ENCODE measurements at regions not wholly inside any gene's neighbourhood (a gene's known extent, or its start where the extent isn't known, plus 50 kb on each side); places are given as distances from the start of the nearest gene placed in this dataset.
A peak's percentile ranks its signal among the peaks of the same experiment; 100 is the strongest.

DNA sequence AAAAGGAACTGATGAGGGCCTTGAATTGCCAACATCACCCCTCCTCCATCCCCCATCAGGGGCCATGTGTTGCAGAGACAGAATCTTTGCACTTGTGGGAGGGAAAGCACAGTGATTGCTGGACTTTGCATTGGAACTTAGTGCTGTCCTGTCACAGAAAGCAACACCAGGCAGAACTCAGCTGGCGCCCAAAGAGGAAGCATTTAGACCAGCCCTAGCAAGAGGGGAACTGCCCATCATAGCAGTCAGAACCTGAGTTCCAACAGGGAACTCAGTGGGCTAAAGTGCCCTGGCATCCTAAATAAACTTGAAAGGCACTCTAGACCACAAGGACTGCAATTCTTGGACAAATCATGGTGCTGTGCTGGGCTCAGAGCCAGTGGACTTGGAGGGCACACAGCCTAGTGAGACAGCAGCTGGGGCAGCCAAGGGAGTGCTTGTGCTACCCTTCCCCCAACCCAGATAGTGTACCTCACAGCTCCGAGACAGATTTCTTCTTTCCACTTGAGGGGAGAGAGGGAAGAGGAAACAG lies 128.1 kb downstream of the ACTL7B start:
- TF ChIP-seq, protein P1, sequence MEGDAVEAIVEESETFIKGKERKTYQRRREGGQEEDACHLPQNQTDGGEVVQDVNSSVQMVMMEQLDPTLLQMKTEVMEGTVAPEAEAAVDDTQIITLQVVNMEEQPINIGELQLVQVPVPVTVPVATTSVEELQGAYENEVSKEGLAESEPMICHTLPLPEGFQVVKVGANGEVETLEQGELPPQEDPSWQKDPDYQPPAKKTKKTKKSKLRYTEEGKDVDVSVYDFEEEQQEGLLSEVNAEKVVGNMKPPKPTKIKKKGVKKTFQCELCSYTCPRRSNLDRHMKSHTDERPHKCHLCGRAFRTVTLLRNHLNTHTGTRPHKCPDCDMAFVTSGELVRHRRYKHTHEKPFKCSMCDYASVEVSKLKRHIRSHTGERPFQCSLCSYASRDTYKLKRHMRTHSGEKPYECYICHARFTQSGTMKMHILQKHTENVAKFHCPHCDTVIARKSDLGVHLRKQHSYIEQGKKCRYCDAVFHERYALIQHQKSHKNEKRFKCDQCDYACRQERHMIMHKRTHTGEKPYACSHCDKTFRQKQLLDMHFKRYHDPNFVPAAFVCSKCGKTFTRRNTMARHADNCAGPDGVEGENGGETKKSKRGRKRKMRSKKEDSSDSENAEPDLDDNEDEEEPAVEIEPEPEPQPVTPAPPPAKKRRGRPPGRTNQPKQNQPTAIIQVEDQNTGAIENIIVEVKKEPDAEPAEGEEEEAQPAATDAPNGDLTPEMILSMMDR (IDR thresholded peaks at IDR 0.05): no peak
- H3K36me3 Mint-ChIP-seq: no peaks in the 10 kb centered on the region
- no peak overlapping the region for H3K9ac ChIP-seq (ENCODE audit: insufficient read depth, low read length, poor library complexity, severe bottlenecking)
- peak overlapping the region in 2 of 7 donors; percentile 11 to 31 for H3K27ac Mint-ChIP-seq
- H3K4me1 ChIP-seq (ENCODE audit: control insufficient read depth in 1 of 2, insufficient read depth in 2 of 2, low read length in 2 of 2): peaks cover 6 to 9% of the 10 kb centered on the region in 2 donors
- 0% methylated on average over 1 of the region's 2 CpGs for WGBS (ENCODE audit: insufficient coverage)
- no peaks in the 10 kb centered on the region for H4K20me1 ChIP-seq (ENCODE audit: insufficient read depth, low read length)
- H3K9me3 Mint-ChIP-seq: peaks cover 5 to 17% (median 12%) of the 10 kb centered on the region in 7 donors
- no peaks in the 10 kb centered on the region for H3K79me2 ChIP-seq (ENCODE audit: insufficient read depth, low read length)
- H3K4me1 Mint-ChIP-seq: peaks cover 19% of the 10 kb centered on the region
- H3K27ac ChIP-seq (ENCODE audit: low read depth in 1 of 2, low read length in 2 of 2): no peak overlapping the region
- peak overlapping the region; percentile 69 for H2AFZ ChIP-seq (ENCODE audit: insufficient read depth, low read depth, low read length, poor library complexity, severe bottlenecking)
- H3K36me3 ChIP-seq (replicated peaks in 1 of 2; ENCODE audit: control insufficient read depth in 1 of 2, insufficient read depth in 2 of 2, low read length in 2 of 2): no peaks in the 10 kb centered on the region
- DNase-seq: peak; percentile 17 to 35 (median 34)
- intact Hi-C loops (cut with micrococcal nuclease): no loop called here
- no peak overlapping the region for H3K4me2 ChIP-seq (replicated peaks; ENCODE audit: extremely low read depth, low read length, poor library complexity, severe bottlenecking)
- H3K27me3 Mint-ChIP-seq (ENCODE audit: low read depth in 3 of 3): peaks cover 0 to 1% (median under 1%) of the 10 kb centered on the region in 3 donors
- H3K27me3 ChIP-seq (ENCODE audit: control insufficient read depth in 2 of 2, insufficient read depth in 2 of 2, low read length in 2 of 2): no peaks in the 10 kb centered on the region
- H3K4me3 Mint-ChIP-seq: peak overlapping the region in 1 of 2 donors; percentile 51
- H3K9me3 ChIP-seq (replicated peaks in 1 of 2; ENCODE audit: control insufficient read depth in 1 of 2, insufficient read depth in 1 of 2, low read length in 2 of 2): peaks cover 0 to 2% of the 10 kb centered on the region in 2 donors
- H3K4me3 ChIP-seq (replicated peaks in 1 of 3; ENCODE audit: low read depth in 2 of 3, low read length in 3 of 3): no peak overlapping the region

DNA sequence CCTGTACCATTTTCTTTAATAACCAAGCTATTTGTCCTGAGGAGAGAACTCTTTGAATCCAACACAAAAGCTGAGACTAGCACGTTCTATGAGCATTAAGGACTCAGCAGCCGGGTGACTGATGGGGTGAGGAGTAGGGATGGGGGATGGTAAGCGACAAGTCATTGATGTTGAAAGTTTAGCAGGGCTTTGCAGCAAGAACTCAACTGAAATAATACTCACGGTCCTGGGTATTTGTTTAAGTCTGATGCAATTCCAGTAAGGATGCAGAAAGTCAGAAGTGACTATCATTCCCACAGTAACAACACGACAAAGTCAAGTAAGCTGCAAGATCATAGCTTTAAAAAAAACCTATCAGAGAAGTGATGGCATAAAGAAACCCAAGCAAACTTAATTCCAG lies 131.1 kb downstream of the ACTL7B start:
- H3K27me3 Mint-ChIP-seq (ENCODE audit: low read depth in 3 of 3): peaks cover 0 to 2% (median 1%) of the 10 kb centered on the region in 3 donors
- H3K79me2 ChIP-seq (ENCODE audit: insufficient read depth, low read length): no peaks in the 10 kb centered on the region
- peaks cover 0 to 6% (median 0%) of the 10 kb centered on the region in 7 donors for H3K9me3 Mint-ChIP-seq
- TF ChIP-seq, protein P1 (IDR thresholded peaks at IDR 0.05): no peak
- H3K9ac ChIP-seq (ENCODE audit: insufficient read depth, low read length, poor library complexity, severe bottlenecking): no peak overlapping the region
- H3K4me3 ChIP-seq (replicated peaks in 1 of 3; ENCODE audit: low read depth in 2 of 3, low read length in 3 of 3): no peak overlapping the region
- H3K4me1 Mint-ChIP-seq: peaks cover 21% of the 10 kb centered on the region
- H3K4me2 ChIP-seq (replicated peaks; ENCODE audit: extremely low read depth, low read length, poor library complexity, severe bottlenecking): no peak overlapping the region
- no peak overlapping the region for H3K27ac Mint-ChIP-seq
- 77% methylated on average over 3 of the region's 5 CpGs for WGBS (ENCODE audit: insufficient coverage)
- H3K4me3 Mint-ChIP-seq: no peak overlapping the region
- no peak for DNase-seq
- no peaks in the 10 kb centered on the region for H3K27me3 ChIP-seq (ENCODE audit: control insufficient read depth in 2 of 2, insufficient read depth in 2 of 2, low read length in 2 of 2)
- no peaks in the 10 kb centered on the region for H4K20me1 ChIP-seq (ENCODE audit: insufficient read depth, low read length)
- no peak overlapping the region for H2AFZ ChIP-seq (ENCODE audit: insufficient read depth, low read depth, low read length, poor library complexity, severe bottlenecking)
- no peaks in the 10 kb centered on the region for H3K9me3 ChIP-seq (replicated peaks in 1 of 2; ENCODE audit: control insufficient read depth in 1 of 2, insufficient read depth in 1 of 2, low read length in 2 of 2)
- H3K4me1 ChIP-seq (ENCODE audit: control insufficient read depth in 1 of 2, insufficient read depth in 2 of 2, low read length in 2 of 2): peaks cover 6 to 9% of the 10 kb centered on the region in 2 donors
- H3K27ac ChIP-seq (ENCODE audit: low read depth in 1 of 2, low read length in 2 of 2): no peak overlapping the region
- intact Hi-C loops (cut with micrococcal nuclease): no loop called here
- no peaks in the 10 kb centered on the region for H3K36me3 Mint-ChIP-seq
- no peaks in the 10 kb centered on the region for H3K36me3 ChIP-seq (replicated peaks in 1 of 2; ENCODE audit: control insufficient read depth in 1 of 2, insufficient read depth in 2 of 2, low read length in 2 of 2)

Measured in CD14-positive monocyte (primary cell).